Fibroblast of skin of right quadriceps (primary cell): ENCODE measurements at regions not wholly inside any gene's neighbourhood (a gene's known extent, or its start where the extent isn't known, plus 50 kb on each side); places are given as distances from the start of the nearest gene placed in this dataset.

Source experiments
- DNase-seq: peaks from one replicate; pipeline ENCODE4 v3.0.0-alpha.2; 2013

DNA sequence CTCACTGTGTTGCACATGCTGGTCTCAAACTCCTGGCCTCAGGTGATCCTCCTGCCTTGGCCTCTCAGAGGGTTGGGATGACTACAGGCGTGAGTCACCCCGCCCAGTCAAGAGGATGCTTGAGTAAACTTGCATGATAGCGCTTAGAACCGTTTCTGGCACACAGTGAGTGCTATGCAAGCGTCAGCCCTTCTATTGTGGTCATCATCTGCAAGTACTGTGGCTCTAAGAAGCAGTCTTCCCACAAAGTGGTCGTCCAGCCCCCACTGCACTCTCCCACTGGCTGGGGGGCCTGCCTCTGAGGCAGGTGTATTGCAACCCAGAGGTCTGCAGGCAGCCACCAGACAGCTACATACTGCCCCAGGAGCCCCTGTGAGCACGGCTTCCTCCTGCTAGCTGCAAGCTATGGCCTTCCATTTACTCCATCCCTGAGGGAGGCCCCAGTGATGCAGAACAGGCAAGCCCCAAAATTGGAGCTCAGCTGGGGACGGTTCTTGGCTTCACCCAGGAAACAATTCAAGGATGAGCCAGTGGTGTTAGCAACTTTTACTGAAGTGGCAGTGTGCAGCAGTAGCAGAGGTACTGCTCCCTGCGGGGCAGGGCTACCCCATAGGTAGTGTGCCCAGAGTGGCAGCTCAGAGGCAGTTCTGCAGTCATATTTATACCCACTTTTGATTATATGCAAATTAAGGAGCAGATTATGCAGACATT is 95.4 kb downstream of the LSM3 start:
- no peak for DNase-seq

DNA sequence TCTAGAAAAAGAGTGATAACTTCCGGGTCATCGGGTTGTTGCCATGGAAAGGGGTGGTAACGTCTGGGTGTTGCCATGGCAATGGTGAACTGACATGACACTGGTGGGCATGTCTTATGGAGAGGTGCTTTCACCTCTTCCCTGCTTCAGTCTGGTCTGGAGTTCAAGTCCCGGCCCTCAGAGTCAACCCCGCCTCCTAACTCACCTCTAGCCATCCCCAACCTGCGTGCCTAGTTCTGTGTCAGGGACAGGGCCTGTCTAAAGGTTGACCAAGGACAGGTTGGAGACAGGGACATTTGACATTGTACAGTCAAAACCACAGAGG is 96.0 kb downstream of the LSM3 start:
- no peak for DNase-seq

DNA sequence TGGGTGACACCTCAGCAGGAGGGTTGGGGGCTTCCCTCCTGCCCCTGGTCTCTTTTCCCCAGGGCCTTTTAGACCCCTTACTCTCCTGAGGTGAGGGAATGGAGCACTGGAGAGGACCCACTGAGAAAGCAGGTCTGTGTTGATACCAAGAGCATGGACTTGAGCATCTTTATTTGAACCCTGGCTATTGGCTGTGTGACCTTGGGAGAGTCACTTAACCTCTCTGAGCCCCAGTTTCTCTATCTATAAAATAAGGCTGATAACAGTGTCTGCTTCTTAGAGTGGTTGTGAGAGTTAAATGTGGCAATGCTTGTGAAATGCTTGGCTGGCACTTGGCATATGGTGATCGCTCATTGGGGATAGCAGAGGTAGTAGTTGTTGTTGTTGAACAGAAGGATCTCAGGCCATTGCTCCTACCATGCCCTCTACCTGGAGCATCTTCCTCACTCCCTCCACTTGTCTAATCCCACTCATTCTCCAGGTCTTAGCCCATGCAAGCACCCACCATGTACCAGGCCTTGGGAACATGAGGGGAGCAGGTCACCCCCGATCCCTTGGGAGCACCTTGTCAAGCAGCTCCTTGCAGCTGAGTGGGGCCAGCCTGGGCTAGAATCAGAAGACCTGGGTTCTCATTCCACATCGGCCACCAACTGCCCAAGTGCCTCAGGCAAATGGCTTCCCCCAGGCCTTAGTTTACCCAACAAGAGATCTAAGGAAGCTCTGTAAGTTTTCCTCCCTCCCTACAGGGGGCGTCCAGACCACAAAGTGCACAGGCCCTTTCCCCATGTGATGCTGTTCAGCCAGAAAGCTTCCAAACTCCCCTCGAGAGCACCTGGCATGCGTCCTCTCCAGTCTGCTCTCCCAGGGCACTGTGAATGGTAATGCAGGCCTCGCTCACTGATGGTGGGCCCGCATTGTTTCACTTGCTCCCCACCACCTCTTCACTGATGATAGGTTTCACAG is 96.7 kb downstream of the LSM3 start:
- DNase-seq = no peak

- no peak for DNase-seq
Measured at GRCh38 chr3:14275962-14276909, 97.6 kb downstream of the LSM3 start.

DNA sequence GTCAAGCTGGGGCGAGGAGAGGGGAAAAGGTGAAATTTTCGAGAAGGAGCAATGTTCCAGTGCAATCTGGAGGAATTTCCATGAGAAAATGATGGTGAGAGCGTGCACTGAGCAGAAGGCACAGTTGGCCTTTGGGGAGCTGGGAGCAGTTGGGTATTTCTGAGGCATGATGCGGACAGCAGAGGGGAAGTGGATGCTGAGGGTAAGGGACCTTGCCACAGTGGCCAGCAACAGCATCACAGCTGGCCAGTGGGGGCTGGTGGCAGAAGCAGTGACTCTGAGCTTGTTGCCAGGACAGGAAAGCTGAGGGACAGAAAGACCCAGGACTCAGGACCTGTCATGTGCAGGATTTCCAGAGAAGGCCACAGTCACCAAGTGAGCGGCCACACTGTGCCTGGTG is 98.9 kb downstream of the LSM3 start:
- no peak for DNase-seq

DNA sequence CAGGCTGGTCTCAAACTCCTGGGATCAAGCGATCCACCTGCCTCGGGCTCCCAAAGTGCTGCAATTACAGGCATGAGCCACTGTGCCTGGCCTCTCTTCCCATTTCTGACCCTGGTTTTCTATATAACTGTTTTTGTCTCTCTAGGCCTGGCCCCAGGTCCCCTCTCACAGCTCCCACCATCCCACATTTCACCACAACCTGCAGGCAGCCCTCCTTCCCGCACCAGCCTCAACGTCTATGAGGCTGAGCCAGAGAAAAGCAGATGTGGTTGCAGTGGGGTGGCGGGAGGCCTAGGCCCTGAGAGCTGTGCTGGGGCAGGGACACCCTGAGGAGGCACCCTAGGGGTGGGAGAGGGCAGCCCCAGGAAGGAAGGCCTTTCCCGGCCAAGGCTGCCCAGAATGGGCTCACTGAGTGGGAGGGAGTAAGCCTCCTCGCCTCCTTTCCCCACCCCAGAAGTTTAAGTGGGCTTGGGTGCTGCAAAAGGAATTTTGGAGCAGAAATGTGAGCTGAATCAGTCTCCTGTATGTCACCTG is 99.7 kb downstream of the LSM3 start:
- DNase-seq = no peak

DNA sequence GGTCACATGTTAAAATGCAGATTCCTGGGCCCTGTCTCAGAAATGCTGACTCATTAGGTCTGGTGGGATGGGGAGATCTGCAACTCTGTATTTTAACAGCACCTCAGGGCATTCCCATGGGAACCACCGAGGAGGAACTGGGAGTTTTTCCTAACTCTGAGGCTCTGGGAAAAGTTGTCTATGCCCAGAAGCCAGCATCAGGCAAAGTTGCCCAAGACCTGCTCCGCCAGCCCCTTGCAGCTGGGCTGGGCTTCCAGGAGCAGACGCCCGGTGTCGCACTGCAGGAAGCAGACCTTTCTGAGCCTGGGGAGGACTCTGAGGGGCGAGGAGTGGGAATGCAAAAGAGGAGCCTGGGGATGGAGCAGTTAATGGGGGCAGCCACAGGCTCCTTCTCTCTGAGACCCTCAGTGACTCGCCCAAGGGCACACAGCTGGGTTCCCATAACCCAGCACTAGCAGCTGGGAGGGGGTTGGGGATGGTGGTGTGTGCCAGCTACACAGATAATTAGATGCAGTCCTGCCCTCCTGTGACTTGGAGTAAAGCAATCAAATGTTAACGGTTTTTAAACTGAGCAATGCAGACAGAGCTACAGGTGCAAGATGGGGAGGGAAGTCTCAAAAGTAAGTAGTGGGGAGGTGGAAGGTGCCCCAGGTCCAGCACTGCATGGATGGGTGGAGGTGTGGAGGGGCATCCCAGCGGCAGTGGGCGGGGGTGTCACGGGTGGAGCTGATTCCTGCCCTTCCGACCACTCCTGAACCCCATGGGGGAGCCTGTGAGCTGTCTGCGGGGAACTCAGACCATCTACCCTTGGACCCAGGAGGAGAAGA is 100.4 kb downstream of the LSM3 start:
- no peak for DNase-seq

DNA sequence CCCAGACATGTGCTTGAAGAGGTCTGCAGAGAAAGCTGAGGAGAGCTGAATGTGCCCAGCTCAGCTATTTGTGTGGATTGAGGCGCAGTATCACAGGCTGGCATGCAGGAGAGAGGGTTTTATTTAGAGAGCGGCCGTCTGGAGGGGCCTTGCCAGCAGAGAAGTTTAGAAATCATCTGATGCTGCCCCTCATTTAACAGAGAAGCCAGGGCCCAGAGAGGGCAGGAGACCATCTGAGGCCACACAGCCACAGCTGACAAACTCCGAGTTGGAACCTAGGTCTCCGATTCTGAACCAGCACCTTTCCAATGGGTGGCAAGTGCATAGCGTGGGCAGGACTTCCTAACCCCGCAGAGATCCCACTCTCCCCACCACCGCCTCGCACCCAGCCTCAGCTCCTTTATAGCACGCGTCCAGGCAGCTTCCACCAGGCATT is 101.0 kb downstream of the LSM3 start:
- DNase-seq = no peak

DNA sequence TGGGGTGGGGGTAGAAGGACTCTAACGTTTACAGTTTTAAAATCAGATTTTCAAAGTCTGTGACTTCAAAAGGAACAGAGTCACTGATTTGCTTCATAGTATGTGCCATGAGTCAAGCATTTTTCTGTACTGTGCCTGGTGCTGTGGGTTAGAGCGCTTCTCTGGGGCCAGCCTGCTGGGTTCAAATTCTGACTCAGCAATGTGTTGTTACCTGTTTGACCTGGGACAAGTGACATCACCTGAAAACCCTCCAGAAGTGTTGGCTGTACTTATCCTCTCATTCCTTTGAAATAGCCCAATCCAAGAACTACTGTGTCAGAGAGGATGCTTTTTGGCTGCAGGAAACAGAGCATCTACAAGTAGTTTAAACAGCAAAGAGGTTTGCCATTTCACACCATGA is 101.7 kb downstream of the LSM3 start:
- DNase-seq = no peak

GRCh38 chr3:14281053-14281452 is 102.4 kb downstream of the LSM3 start:
- DNase-seq = no peak

- DNase-seq = no peak
Measured at GRCh38 chr3:14282001-14282705, 103.5 kb downstream of the LSM3 start.

DNA sequence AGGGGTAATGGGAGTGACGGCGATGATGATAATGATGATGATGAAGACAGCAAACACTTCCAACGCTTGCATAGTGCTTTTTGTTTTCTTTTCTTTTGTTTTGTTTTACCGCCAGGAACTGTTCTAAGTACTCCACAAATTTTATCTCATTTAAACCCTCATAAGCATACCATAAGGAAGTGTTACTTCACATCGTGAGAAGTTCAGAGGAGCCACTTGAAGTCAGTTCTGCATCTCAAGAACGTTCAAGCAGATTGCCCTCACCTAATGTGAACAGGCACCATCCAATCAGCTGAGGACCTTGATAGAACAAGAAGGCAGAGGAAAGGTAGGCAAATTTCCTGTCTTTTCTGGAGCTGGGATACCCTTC is 104.1 kb downstream of the LSM3 start:
- DNase-seq = no peak

DNA sequence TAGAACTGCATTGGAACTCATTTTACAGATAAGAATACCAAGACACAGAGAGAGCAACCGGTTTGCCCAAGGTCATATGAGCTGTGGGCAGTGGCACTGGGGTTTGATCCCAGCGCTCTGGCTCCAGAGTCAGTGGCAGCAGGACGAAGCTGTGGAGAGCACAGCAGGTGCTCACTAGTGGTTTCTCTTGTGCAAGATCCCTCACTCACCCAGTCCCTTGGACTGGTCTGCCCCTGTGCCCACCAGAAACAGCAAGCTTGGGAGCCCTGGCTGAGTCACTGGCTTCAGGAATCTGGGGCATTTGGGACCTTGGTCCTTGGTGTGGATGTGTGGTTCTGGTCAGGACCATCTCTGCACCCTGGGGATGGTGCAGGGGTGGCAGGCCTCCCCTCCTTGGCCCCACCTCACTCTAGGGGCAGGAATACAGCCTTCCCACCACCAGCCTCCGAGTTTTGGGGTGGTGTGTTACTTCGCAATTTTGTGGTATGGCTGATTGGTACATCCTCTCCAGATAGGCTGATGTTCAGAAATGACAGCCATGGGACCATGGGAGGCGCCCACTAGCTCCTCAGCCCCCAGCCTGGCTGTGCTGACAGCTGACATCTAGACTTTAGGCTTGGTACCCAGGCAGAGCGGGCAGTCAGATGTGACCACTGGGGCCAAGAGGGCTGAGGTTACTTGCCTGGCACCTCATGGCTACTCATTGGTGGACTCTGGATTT is 104.6 kb downstream of the LSM3 start:
- no peak for DNase-seq

- DNase-seq = no peak
Measured at GRCh38 chr3:14283813-14284438, 105.3 kb downstream of the LSM3 start.

GRCh38 chr3:14284694-14285547 is 106.3 kb downstream of the LSM3 start:
- no peak for DNase-seq

DNA sequence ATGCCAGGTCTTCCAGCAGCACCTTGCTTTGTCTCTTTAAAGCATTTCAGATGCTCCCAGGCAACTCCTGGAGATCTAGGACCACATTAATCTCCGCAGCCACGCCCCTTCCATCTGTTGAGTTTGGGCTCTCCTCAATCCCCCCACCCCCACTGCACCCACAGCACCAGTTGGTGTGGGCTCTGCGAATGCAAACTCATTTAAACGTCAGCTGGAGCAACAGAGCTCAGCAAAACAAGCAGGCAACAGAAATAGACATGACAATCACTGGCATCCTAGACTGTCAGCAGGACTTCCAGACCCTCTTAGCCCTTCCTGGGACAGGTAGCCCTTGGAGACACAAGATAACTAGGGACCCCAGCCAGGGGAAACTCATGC is 106.9 kb downstream of the LSM3 start:
- DNase-seq = no peak

GRCh38 chr3:14286887-14287500 is 108.4 kb downstream of the LSM3 start:
- no peak for DNase-seq

DNA sequence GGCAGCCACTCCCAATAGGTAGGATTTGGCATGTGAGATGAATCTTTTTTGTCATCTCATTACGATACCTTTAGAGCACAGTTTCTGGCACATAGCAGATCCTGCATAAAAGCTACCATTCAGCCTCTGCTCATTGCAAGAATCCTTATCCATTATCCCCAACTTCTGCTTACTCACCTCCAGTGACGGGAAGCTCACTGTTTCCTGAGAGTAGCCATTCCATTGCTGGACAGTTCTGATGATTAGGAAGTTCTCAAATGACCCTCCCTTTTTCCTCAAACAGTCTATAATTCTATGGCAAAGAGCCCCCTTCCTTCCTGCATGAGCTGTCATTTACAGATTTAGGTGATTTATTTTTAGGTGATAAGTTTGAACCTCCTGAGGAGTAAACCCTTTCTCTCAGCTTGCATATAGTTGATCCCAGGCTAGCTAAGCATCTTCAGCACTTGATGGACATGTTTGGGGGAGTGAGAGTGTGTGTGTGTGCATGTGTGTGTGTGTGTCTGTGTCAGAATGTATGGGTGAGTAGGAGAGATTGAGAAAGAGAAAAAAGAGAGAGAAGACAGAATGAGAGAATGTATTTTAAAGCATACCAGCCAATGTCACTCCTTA is 109.7 kb downstream of the LSM3 start:
- no peak for DNase-seq
